Ovary (tissue), 7 donors: ENCODE measurements at regions not wholly inside any gene's neighbourhood (a gene's known extent, or its start where the extent isn't known, plus 50 kb on each side); places are given as distances from the start of the nearest gene placed in this dataset.

Source experiments
- DNase-seq, 5 donors: peaks; one replicate each; pipeline ENCODE4 v3.0.0-alpha.2; 2019 to 2020
- H3K27ac ChIP-seq, 2 donors: fragments of 200-600 bp; one replicate each; pipeline versions ENCODE4 v1.5.1 to v1.8.0; 2019 to 2022
- H3K27me3 ChIP-seq: fragments of 200-600 bp; one replicate; pipeline ENCODE4 v1.8.0; 2022
- H3K36me3 ChIP-seq: fragments of 200-600 bp; sonication (generic); one replicate; pipeline ENCODE4 v1.5.1; 2019
- H3K4me1 ChIP-seq: one replicate; pipeline ENCODE4 v1.8.1; 2013; ENCODE audit warnings: mild to moderate bottlenecking, moderate library complexity; ENCODE audit not compliant: insufficient read depth
- H3K4me3 ChIP-seq: fragments of 200-600 bp; sonication (generic); one replicate; pipeline ENCODE4 v1.5.1; 2017
- H3K9me3 ChIP-seq, 2 donors: fragments of 200-600 bp in 1 of 2; sonication (generic) in 1 of 2; one replicate each; pipeline versions ENCODE4 v1.5.1 to v1.8.1; 2013 to 2019; ENCODE audit warnings: mild to moderate bottlenecking in 1 of 2, moderate library complexity in 1 of 2
- EP300 ChIP-seq: sonication (generic); formaldehyde crosslinking; IDR thresholded peaks from one replicate; pipeline ENCODE4 v1.6.1; 2017; ENCODE audit warnings: antibody characterized with exemption
- POLR2A ChIP-seq: fragments of 450-650 bp; IDR thresholded peaks from one replicate; pipeline ENCODE4 v1.6.1; 2017; ENCODE audit warnings: antibody characterized with exemption, mild to moderate bottlenecking, moderate library complexity
- WGBS, 3 donors: extraction: QIAGEN DNeasy Blood & Tissue Kit in 1 of 3; methylation state at CpG; one replicate each; pipeline versions ENCODE4 v1.1.5 to v1.1.7; 2013 to 2017; 5-methylcytosine and 5-hydroxymethylcytosine counted together
- intact Hi-C, 4 donors: fragments of 100-400 bp; cut with DNase I; formaldehyde crosslinking; loops; one replicate each; pipeline versions ENCODE4 v1.11.0 to v1.15.1; 2022 to 2023
- TF ChIP-seq, protein P1 (sequence below), 3 donors: fragments of 450-650 bp in 2 of 3; fragments of 200-600 bp in 1 of 3; IDR thresholded peaks; one replicate each; pipeline versions ENCODE4 v1.5.1 to v1.8.0; 2016 to 2022; ENCODE audit warnings: antibody characterized with exemption in 3 of 3, mild to moderate bottlenecking in 1 of 3
- donor health status: DM: no; HTN: no; CAD: no; lungs with moderate emphysema.
- donor health status: DM: no; HTN: no; CAD: no.
- donor health status: Bipolar disorder and iron deficiency.
- donor health status: DM: no; HTN: no; CAD: no.
- donor health status: DM: yes; HTN: yes; CAD: no.

DNA sequence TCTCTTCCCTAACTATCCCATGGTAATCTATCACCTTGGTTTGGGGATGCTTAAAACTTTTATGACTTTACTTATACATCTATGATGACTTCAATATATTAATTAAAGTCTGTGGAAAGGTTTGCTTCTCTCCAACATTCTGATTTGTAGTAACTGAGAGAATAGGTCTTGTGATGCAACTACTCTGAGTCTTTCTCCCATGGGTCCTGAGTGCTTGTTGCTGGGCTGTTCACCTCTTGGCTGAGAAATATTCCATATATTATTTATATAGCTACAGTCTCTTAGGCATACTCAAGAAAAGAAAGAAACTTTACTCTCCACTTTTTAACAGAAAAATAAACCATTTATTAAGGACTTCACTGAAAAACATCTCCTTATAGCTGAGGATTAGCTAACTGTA, 119.3 kb upstream of the PLPPR5 start:
- no peaks in the 10 kb centered on the region for H3K4me1 ChIP-seq
- H3K27ac ChIP-seq: no peak overlapping the region
- DNase-seq: no peak
- H3K36me3 ChIP-seq: no peaks in the 10 kb centered on the region
- TF ChIP-seq, protein P1, sequence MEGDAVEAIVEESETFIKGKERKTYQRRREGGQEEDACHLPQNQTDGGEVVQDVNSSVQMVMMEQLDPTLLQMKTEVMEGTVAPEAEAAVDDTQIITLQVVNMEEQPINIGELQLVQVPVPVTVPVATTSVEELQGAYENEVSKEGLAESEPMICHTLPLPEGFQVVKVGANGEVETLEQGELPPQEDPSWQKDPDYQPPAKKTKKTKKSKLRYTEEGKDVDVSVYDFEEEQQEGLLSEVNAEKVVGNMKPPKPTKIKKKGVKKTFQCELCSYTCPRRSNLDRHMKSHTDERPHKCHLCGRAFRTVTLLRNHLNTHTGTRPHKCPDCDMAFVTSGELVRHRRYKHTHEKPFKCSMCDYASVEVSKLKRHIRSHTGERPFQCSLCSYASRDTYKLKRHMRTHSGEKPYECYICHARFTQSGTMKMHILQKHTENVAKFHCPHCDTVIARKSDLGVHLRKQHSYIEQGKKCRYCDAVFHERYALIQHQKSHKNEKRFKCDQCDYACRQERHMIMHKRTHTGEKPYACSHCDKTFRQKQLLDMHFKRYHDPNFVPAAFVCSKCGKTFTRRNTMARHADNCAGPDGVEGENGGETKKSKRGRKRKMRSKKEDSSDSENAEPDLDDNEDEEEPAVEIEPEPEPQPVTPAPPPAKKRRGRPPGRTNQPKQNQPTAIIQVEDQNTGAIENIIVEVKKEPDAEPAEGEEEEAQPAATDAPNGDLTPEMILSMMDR (IDR thresholded peaks at IDR 0.05): no peak
- TF ChIP-seq EP300 (no peak), POLR2A (no peak)
- no peaks in the 10 kb centered on the region for H3K27me3 ChIP-seq
- intact Hi-C loops: no loop called here
- no peaks in the 10 kb centered on the region for H3K9me3 ChIP-seq
- H3K4me3 ChIP-seq: no peak overlapping the region

DNA sequence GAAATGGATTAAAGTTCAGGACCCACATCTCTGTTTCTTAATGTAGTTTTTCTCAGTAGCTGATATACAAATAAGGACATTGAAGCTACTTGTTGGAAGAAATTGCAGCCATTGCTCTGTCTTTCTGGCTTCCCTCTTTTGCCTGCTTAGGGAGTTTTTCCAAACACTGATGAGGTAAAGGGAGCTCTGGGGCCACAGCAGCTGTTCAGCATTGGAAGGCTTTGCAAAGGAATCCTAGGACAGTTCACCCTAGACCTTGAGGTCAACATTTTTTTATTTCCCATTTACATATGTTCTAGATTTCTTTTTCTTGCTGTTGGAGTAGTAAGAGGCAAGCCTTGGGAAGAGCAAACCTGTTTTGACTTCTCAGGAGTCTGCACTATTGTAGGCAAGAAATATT, 126.9 kb upstream of the PLPPR5 start:
- TF ChIP-seq EP300 (no peak), POLR2A (no peak)
- TF ChIP-seq, protein P1 (IDR thresholded peaks at IDR 0.05): no peak
- Histone ChIP-seq H3K36me3 (no peaks in the 10 kb centered on the region), H3K4me3 (no peak overlapping the region), H3K27me3 (no peaks in the 10 kb centered on the region), H3K4me1 (no peaks in the 10 kb centered on the region), H3K9me3 (no peaks in the 10 kb centered on the region), H3K27ac (no peak overlapping the region)
- intact Hi-C loops: no loop called here
- no peak for DNase-seq

DNA sequence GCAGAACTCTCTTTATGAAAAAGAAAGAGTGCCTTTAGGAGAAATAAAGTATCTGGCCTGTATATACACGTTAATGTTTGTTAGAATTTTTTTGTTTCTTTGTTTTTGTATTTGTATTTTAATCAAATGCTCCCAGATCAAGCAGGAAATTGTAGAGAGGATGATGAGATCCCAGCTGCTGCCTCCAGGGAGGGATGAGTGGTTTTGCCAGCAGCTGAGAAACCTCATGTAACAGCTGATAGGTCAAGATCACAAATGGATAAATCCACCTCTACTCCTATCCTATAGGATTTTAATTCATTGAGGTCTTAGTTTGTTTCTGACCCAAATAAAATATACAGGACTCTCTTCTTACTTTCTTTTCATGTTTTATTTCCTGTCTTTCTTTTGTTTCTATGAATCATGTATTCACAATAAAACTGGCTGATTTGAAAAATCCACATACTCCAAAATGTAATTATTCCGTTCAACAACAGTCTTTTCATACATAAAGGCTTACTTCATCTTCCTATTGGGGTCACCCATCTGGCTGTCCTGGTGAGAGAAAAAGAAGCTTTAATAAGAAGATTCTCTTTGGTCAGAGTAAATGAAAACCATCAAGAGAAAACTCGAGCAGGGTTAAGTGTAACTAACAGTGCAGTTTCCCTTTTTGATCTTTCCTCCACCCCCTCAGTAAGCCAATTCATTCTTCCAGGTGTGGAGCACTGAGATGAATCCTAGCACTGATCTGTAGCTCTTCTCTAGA, 129.3 kb upstream of the PLPPR5 start:
- Histone ChIP-seq H3K36me3 (no peaks in the 10 kb centered on the region), H3K27ac (no peak overlapping the region), H3K27me3 (no peaks in the 10 kb centered on the region), H3K4me3 (no peak overlapping the region), H3K9me3 (no peaks in the 10 kb centered on the region), H3K4me1 (no peaks in the 10 kb centered on the region)
- no peak for TF ChIP-seq EP300
- TF ChIP-seq, protein P1 (IDR thresholded peaks at IDR 0.05): no peak
- no peak for TF ChIP-seq POLR2A
- intact Hi-C loops: no loop called here
- 30 to 33% (median 30%) methylated on average over 3 of the region's 3 CpGs for WGBS, 3 donors
- DNase-seq: no peak

DNA sequence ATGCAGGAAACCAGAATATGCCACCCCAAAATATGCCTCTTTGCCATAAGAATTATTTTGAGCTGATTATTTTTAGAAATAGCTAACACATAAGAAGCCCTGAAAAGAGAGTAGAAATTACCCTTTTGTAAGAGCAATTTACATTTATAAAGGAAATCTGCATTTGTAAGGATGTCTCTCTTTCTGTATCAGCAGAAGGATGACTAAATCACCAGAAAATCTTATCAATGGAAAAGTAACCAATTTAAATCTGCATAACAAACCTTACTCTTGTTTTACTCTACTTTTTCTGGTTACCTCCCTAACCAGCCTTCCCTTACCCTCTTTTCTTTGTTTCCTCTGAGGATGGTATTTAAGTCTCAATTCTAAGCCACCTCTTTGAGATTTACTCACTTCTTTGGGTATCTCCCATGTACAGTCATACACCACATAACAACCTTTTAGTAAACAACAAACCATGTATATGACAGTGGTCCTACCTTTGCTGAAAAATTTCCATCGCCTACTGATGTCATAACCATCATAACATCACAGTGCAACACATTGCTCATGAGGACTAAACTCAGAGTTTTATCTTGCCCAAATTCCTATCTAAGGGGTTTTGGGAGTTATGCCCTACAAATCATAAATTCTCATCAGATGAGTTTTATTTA, 126.6 kb upstream of the PLPPR4 start:
- intact Hi-C loops: no loop called here
- no peaks in the 10 kb centered on the region for H3K4me1 ChIP-seq
- no peaks in the 10 kb centered on the region for H3K36me3 ChIP-seq
- H3K9me3 ChIP-seq: no peaks in the 10 kb centered on the region
- no peak overlapping the region for H3K27ac ChIP-seq
- H3K27me3 ChIP-seq: no peaks in the 10 kb centered on the region
- H3K4me3 ChIP-seq: no peak overlapping the region
- DNase-seq: no peak
- TF ChIP-seq, protein P1 (IDR thresholded peaks at IDR 0.05): no peak
- TF ChIP-seq POLR2A (no peak), EP300 (no peak)
- WGBS, 3 donors: 85 to 100% (median 88%) methylated on average over 1 of the region's 1 CpG
